Right ventricle myocardium inferior (tissue), 1 donor: ENCODE measurements at regions not wholly inside any gene's neighbourhood (a gene's known extent, or its start where the extent isn't known, plus 50 kb on each side); places are given as distances from the start of the nearest gene placed in this dataset.
"Not testable (repeated sequence)": the region's sequence is repeated elsewhere in the genome, so short reads cannot be mapped to it uniquely, and the experiment has no call there.

Source experiments
- ATAC-seq: fragments of 200-7000 bp; cut with Tn5 transposase; one replicate; pipeline ENCODE4 v1.9.1; 2020; ENCODE audit warnings: mild to moderate bottlenecking, moderate library complexity
- DNase-seq: peaks from one replicate; pipeline ENCODE4 v3.0.0; 2021; ENCODE audit errors: missing footprints
- intact Hi-C: fragments of 100-400 bp; cut with DNase I; formaldehyde crosslinking; loops from one replicate; pipeline ENCODE4 v1.11.0; 2022
- donor health status: DM: no; HTN: yes; CAD: no; lungs with severe emphysema.

DNA sequence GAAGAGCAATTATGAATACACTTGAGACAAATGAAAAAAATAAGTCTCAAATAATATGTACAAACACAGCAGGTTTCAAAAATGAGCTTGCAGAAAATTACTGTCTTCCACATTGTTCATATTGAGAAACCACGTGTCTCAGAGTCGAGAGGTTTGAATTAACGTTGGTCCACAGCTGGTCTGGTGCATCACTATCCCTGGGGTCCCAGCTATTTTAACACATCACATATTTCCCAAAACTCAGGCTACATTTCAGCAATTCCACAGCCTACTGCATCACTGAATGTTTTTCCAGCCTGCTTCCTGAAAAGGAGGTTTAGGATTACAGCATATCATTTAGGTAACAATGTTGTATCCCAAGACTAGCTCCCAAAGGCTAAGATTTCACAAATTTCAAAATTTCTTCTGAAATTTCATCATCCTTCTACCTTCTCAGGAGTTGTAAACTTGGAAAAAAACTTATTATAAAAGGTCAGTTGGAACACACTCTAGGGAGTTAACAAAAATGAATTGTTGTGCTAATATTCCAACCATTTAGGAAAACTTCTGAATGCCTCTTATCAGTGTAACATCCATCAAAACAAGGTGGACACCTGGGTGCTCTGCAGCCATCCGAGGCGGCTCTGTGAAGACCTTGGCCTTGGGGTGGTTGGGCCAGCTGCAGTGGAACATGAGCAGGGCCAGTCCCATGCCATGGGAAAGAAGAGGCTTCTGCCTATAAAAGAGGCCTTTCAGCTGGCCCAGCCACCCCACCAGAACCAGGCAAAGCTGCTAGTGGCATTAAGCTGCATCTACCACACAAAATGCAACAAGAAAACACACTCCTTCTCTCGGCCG lies 198.1 kb upstream of the RBBP8 start:
- intact Hi-C loops = no loop called here
- DNase-seq = no peak
- ATAC-seq = peak; percentile 63

DNA sequence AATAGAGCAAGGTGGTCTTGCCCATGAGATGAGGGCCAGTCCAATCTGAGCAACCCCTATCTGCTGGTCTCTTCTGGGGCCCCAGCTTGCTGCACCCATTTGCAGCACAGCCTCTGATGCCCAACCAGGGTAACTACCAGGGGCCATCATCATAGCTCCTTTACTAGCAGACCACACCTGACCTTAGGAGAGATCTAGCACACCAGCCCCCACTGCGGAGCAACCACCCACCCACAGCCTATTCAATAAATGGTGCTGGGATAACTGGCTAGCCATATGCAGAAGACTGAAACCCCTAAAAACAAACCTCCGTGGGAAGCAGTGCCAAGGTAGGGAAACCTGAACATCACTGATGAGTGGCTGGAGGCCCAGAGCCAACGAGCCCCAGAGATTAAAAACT lies 196.1 kb upstream of the RBBP8 start:
- ATAC-seq (no peak), DNase-seq (no peak)
- intact Hi-C loops = no loop called here

DNA sequence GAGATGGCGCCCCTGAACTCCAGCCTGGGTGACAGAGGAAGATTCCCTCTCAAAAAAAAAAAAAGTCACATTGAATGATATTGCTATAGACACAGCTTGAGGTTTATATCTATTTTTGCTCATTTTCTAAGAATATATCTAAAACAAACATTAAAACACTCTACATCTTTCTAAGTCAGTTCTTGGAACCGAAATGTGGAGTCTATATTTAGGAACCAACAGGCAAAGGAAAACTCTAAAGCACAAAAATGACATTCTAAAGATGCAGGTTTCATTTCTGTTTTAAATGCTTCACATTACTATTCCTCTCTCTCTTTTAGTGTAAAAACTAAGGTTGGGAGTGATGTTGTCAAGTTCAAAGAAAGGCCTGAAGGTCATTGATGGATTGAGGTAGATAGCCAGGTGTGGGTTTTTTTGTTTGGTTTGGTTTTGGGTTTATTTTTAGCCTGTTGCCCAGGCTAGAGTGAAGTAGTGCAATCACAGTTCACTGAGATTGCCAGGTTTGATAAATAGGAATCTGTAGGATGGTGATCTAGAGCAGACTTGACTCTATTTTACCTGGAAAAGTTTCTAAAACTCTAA lies 194.0 kb upstream of the RBBP8 start:
- intact Hi-C loops = no loop called here
- DNase-seq = no peak
- ATAC-seq = no peak

DNA sequence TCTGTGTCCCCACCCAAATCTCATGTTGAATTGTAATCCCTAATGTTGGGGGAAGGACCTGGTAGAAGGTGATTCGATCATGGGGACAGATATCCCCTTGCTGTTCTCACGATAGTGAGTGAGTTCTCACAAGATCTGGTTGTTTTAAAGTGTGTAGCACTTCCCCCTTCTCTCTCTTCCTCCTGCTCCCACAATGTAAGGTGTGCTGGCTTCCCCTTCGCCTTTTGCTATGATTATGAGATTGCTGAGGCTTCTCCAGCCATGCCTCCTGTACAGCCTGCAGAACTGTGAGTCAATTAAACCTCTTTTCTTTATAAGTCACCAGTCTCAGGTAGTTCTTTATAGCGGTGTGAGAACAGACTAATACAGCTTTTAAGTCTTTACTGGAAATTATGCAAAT lies 193.3 kb upstream of the RBBP8 start:
- ATAC-seq (no peak), DNase-seq (no peak)
- intact Hi-C loops = no loop called here

DNA sequence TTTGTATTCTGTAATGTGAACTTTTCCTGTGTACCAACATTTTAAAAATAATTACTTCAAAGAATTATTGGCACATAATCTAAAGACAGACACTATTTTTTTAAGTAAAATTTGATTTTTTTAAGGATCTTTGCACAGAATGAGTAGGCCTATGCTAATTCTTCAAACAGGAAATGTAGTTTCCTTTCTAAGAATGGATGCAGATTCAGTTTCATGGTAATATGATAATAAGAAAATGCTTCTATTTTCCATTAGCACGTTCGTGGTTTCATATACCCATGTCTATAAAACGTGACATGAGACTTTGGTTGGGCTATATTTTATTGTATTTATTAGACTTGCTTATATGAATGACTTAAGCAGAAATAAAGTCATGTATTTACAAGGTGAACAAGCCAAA lies 191.8 kb upstream of the RBBP8 start:
- DNase-seq (no peak), ATAC-seq (no peak)
- intact Hi-C loops = no loop called here

- DNase-seq = no peak
- ATAC-seq = no peak
- intact Hi-C loops = no loop called here
These were observed 190.7 kb upstream of the RBBP8 start for GRCh38 chr18:22742409-22742808.

DNA sequence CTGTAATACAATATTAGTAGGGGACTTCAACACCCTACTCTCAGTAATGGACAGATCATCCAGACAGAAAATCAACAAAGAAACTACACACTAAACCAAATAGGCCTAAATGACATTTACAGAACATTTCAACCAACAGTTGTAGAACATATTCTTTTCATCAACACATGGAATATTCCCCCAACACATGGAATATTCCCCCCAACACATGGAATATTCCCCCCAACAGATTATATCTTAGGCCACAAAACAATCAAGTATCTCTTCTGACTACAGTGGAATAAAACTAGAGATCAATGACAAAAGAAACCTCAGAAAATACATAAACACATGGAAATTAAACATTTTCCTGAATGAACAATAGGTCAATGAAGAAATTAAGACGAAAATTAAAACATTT lies 187.2 kb upstream of the RBBP8 start:
- intact Hi-C loops = no loop called here
- ATAC-seq (no peak), DNase-seq (no peak)

DNA sequence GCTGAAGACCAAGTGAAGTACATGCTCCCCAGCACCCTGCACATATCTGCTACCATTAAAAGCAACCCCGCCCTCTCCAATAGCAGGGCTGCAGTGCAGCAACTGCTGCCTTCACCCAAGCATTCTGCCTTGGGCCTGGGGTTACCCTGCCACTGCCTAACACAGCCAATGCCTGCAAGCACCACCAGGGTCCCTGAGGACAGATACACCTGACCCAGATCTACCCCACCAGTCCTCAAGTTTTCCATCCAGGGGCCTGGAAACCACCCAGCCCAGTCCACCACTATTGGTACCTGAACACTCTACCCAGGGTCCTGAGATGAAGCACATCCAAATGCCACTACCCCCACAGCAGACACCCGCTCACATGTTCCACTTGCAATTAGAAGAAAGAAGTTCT lies 181.1 kb upstream of the RBBP8 start:
- no peak for ATAC-seq
- no peak for DNase-seq
- intact Hi-C loops = loop anchor here (10.0 kb wide), 1 partner anchor 47 kb away; no protein-coding TSS in a partner anchor

GRCh38 chr18:22753130-22753831 lies 179.8 kb upstream of the RBBP8 start:
- intact Hi-C loops = loop anchor here (10.0 kb wide), 1 partner anchor 48 kb away; no protein-coding TSS in a partner anchor
- ATAC-seq = peak; percentile 90
- no peak for DNase-seq

- DNase-seq, intact Hi-C loops, ATAC-seq: not testable (repeated sequence)
These were observed 169.1 kb upstream of the RBBP8 start for GRCh38 chr18:22764005-22764404.

DNA sequence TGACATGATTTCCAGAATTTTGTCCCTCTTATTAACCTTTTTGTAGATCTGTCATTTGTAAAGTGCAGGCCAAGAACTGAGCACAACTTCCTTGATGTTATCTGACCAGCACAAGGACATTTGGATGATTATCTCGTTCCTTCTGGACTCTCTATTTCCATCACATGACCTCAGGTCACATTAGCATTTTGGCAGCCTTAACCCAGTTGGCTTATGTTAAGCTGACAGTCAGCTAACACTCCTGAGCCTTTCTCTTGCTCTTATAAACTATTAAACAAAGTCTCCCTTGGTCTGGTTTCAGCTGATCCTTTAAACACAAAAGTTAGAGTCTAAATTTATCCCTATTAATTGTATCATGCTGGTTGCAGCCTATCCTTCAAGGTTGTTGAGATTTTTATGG lies 167.2 kb upstream of the RBBP8 start:
- ATAC-seq = peak; percentile 81
- no peak for DNase-seq
- intact Hi-C loops = no loop called here

DNA sequence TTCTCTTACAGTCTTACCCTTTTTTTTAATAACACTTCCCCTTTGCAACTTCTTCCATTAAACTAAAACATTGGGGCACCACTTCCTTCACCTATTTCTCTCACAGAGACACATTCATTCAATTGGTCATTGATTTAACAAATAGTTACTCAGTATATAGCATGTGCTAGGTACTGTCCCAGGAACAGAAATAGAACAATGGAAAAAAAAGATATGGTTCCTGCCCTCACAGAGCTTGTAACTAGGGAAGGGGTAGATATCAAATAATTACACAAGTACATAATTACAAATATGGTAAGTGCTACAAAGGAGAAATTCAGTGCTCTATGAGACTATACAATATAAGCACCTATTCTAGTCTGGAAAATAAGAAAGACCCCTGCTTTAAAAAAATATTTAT lies 165.5 kb upstream of the RBBP8 start:
- intact Hi-C loops = no loop called here
- DNase-seq = no peak
- no peak for ATAC-seq

DNA sequence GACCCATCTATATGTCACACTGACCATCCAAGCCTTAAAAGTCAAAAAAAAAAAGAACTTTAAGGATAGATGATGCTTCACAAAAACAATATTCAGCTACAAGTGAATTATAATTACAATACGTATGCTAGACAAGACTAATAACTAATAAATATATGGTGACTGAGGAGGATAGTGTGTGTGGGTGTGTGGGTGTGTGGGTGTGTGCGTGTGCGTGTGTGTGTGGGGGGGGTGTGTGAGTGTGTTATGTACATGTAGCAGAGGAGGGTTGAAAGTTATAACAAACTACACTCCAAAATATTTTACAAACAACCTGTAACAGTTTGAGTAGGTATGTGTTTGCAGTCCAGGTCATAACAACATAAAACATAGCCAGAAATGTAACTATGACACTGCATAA lies 159.2 kb upstream of the RBBP8 start:
- DNase-seq (no peak), ATAC-seq (peak; percentile 33)
- intact Hi-C loops = no loop called here

DNA sequence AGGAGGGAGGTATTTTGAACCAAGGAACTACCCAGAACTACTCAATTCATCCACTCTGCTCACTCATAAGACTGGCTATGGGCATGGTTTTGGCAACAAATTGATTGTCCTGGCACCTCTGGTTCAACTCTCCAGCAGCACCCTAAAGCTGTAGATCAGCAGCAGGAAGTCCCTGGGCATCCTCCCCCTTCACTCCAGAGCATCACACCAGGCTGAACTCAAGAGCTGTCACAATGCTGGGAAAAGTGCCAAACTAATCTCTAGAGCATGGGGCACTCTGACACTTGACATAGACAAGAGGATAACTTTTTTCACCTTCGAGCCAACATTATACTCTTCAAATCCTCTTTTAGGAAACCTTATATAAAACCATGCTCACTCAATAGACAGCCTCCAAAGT lies 154.1 kb upstream of the RBBP8 start:
- intact Hi-C loops = no loop called here
- DNase-seq (no peak), ATAC-seq (peak; percentile 86)

DNA sequence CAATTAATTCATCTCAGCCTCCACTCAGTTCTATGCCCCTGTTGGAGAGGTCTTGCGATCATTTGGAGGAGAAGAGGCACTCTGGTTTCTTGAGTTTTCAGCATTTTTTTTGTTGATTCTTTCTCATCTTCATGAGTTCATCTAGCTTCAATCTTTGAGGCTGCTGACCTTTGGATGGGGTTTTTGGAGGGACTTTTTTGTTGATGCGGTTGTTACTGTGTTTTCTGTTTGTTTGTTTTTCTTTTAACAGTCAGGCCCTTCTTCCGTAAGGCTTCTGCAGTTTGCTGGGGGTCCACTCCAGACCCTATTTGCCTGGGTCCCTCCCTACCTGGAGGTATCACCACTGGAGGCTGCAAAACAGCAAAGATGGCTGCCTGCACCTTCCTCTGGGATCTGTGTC lies 149.9 kb upstream of the RBBP8 start:
- intact Hi-C loops = no loop called here
- no peak for DNase-seq

GRCh38 chr18:22783662-22784076 lies 149.5 kb upstream of the RBBP8 start:
- intact Hi-C loops = no loop called here
- DNase-seq = no peak
- ATAC-seq = no peak

More for the DNA sequence above, 149.9 kb upstream of the RBBP8 start:
- ATAC-seq = no peak

DNA sequence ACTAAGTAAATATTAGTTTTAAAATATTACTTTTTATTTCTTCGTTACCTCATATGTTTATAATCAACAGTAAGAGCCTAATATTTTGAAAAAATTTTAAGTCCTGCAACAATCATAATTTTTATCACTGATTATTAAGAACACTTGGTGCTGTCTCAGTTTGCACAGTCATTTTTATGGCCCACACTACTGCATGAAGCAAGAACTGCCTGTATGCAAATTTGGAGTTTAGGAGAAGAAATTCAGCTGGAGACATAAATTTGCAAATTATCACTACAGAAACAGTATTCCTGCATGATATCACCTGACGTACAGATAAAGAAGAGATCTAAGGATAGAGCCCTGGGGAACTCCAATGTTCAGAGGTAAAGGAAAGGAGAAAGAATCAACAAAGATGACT lies 144.1 kb upstream of the RBBP8 start:
- ATAC-seq = no peak
- intact Hi-C loops = no loop called here
- DNase-seq = no peak

DNA sequence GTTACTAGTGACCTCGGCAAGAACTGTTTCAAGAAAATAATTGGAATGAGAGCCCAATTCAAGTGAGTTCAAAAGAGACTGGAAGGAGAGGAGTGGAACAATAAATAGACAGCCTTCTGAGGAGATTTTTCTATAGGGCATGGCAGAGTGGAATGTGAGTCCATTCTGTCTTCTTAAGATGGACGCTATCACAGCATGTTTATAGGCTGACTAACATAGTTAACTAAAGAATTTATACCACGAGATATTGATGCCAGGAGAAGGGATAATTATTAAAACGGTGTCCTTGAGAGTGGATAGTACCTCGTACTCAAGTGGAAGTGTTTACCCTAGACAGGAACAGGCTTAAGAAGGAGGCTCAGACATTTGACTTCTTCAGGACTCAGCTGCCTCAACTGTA lies 143.5 kb upstream of the RBBP8 start:
- intact Hi-C loops = no loop called here
- ATAC-seq = no peak
- no peak for DNase-seq

DNA sequence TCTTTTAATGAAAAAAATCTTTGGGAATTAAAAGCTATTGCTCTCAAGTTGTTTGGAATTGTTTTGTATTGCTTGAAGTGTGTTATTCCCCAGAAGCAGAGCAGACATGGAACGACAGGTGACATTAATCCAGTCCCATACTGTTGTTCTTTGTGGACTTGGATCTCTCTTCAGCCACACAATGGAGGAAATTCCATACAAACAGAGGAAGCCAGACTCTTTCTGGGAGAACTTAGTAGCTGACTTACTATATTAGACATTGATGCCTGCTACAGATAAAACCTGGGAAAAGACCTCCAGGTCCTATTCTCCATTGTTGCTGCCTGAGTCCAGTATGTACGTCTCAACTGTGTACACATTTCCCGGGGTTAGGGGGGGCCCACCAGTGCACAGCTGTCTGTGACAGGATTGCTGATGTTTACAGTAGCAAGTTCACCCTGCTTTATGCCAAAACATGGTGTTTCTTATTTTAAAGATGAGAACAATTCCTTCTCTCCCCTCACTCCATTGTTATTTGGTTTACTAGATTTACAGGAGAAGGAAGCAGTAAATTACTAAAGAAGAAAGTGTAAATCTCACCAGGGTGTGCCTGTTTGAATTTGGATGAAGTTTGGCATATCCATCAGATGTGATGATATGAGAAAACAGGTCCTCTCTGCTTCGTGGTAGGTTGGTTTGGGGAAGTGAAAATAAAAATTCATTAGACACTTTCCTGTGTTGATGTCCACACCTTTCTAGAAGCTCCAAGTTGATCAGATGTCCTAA lies 142.4 kb upstream of the RBBP8 start:
- intact Hi-C loops = no loop called here
- ATAC-seq = no peak
- DNase-seq = no peak
